ENCODE measurements at regions not wholly inside any gene's neighbourhood (a gene's known extent, or its start where the extent isn't known, plus 50 kb on each side); places are given as distances from the start of the nearest gene placed in this dataset.

DNA sequence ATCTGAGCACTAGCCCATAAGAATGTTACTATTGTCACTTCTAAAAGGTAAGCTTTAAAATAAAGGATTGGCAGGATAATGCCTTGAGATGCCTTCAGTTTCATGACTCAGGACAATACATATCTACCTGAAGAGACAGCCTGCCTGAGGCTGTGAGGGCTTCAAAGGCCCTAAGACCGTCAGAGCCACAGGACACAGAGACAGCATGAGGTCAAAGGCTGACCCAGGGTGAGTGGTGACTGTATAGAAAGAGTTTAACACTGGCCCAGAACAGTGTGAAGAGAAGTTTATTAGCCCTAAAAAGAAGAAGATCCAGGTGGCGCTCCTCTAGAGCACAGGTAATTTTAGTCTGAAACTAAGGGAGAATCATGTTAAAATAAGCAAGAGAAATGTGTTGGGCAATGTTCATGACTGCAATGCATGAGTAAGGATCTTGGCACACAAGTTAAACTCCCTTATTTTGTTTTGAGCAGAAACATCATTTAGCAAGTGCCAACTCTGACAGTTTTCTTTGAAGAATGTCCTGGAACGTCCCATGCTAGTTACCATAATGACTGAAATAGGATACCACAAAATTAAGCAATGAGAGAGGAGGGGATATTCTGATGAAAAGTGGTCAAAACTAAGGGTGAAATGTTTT is 78.1 kb upstream of the FAM110C start:
- H3K4me1 ChIP-seq, result no peaks in the 10 kb centered on the region

GRCh38 chr2:116953-117352 is 70.6 kb upstream of the FAM110C start:
- Histone ChIP-seq H3K9me3 (no peaks in the 10 kb centered on the region), H3K27ac (replicated peaks in 1 of 4) (no peak overlapping the region), H3K36me3 (no peaks in the 10 kb centered on the region), H3K27me3 (no peaks in the 10 kb centered on the region), H3K4me1 (peaks cover 0 to 14% (median 8%) of the 10 kb centered on the region in 4 donors), H3K4me3 (no peak overlapping the region)
- intact Hi-C loops (cut with DNase I), result no loop called here
- 92% methylated on average over 2 of the region's 2 CpGs for WGBS
- TF ChIP-seq POLR2A (IDR thresholded peaks at IDR 0.05; ENCODE audit: low read depth) (no peak), CTCF (IDR thresholded peaks at IDR 0.05) (no peak), POLR2AphosphoS5 (IDR thresholded peaks at IDR 0.05) (no peak), EP300 (IDR thresholded peaks at IDR 0.05) (no peak)
- no peak for DNase-seq (ENCODE audit: extremely low spot score)

More for the DNA sequence above, 78.1 kb upstream of the FAM110C start:
- WGBS, result 55% methylated on average over 3 of the region's 3 CpGs
- intact Hi-C loops (cut with DNase I), result no loop called here
- Histone ChIP-seq H3K4me3 (no peak overlapping the region), H3K9me3 (no peaks in the 10 kb centered on the region), H3K27me3 (peaks cover 0 to 6% (median 0%) of the 10 kb centered on the region in 4 donors), H3K27ac (replicated peaks in 1 of 4) (no peak overlapping the region), H3K36me3 (no peaks in the 10 kb centered on the region)
- no peak for DNase-seq (ENCODE audit: extremely low spot score)
- no peak for TF ChIP-seq POLR2A (IDR thresholded peaks at IDR 0.05; ENCODE audit: low read depth)
- TF ChIP-seq POLR2AphosphoS5 (IDR thresholded peaks at IDR 0.05), result peak in 1 of 2 donors; percentile 34

- no peak for DNase-seq (ENCODE audit: extremely low spot score)
- no peak overlapping the region for H3K4me3 ChIP-seq
- intact Hi-C loops (cut with DNase I), result no loop called here
- H3K9me3 ChIP-seq, result no peaks in the 10 kb centered on the region
- no peak for TF ChIP-seq EP300 (IDR thresholded peaks at IDR 0.05)
- TF ChIP-seq CTCF (IDR thresholded peaks at IDR 0.05), result no peak
- no peak for TF ChIP-seq POLR2A (IDR thresholded peaks at IDR 0.05; ENCODE audit: low read depth)
- no peak for TF ChIP-seq POLR2AphosphoS5 (IDR thresholded peaks at IDR 0.05)
- peaks cover 0 to 14% (median 8%) of the 10 kb centered on the region in 4 donors for H3K4me1 ChIP-seq
- WGBS, result 8% methylated on average over 3 of the region's 3 CpGs
- H3K27me3 ChIP-seq, result no peaks in the 10 kb centered on the region
- H3K27ac ChIP-seq (replicated peaks in 1 of 4), result no peak overlapping the region
- H3K36me3 ChIP-seq, result no peaks in the 10 kb centered on the region
Observed at GRCh38 chr2:115303-115702, 69.0 kb upstream of the FAM110C start.

DNA sequence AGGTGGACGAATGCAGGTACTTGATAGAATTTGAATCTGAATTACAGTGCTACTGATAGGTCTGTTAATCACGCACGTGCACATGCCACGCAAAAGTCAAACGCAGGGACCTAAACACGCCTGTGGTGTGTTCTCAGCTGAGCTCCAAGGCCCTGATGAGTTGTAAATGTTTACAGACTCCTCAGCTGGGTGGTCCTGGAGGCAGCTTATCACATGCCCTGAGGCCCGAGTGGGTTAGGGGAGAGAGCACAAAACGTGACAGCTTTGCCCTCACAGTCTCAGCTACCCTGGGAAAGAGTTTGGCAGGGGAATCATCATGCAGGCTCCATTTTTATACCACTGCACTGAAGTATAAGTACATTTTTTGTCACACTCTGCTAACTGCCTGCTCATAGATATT is 68.3 kb upstream of the FAM110C start:
- intact Hi-C loops (cut with DNase I), result no loop called here
- TF ChIP-seq CTCF (IDR thresholded peaks at IDR 0.05) (no peak), EP300 (IDR thresholded peaks at IDR 0.05) (no peak), POLR2A (IDR thresholded peaks at IDR 0.05; ENCODE audit: low read depth) (no peak), POLR2AphosphoS5 (IDR thresholded peaks at IDR 0.05) (no peak)
- Histone ChIP-seq H3K9me3 (no peaks in the 10 kb centered on the region), H3K27me3 (no peaks in the 10 kb centered on the region), H3K27ac (replicated peaks in 1 of 4) (no peak overlapping the region), H3K36me3 (no peaks in the 10 kb centered on the region), H3K4me3 (no peak overlapping the region), H3K4me1 (peaks cover 0 to 14% (median 8%) of the 10 kb centered on the region in 4 donors)
- DNase-seq (ENCODE audit: extremely low spot score), result no peak
- 63% methylated on average over 8 of the region's 8 CpGs for WGBS

GRCh38 chr2:109998-110397 is 63.7 kb upstream of the FAM110C start:
- WGBS, result 26% methylated on average over 1 of the region's 1 CpG
- H3K27me3 ChIP-seq, result no peaks in the 10 kb centered on the region
- H3K9me3 ChIP-seq, result peaks cover 0 to 13% (median 7%) of the 10 kb centered on the region in 4 donors
- H3K36me3 ChIP-seq, result no peaks in the 10 kb centered on the region
- H3K4me1 ChIP-seq, result peaks cover 0 to 9% (median 3%) of the 10 kb centered on the region in 4 donors
- no peak overlapping the region for H3K27ac ChIP-seq (replicated peaks in 1 of 4)
- DNase-seq (ENCODE audit: extremely low spot score), result no peak
- intact Hi-C loops (cut with DNase I), result no loop called here
- no peak for TF ChIP-seq EP300 (IDR thresholded peaks at IDR 0.05)
- no peak for TF ChIP-seq CTCF (IDR thresholded peaks at IDR 0.05)
- no peak for TF ChIP-seq POLR2AphosphoS5 (IDR thresholded peaks at IDR 0.05)
- no peak for TF ChIP-seq POLR2A (IDR thresholded peaks at IDR 0.05; ENCODE audit: low read depth)
- no peak overlapping the region for H3K4me3 ChIP-seq

Data from esophagus muscularis mucosa (tissue), 4 donors.